Ecto neural progenitor cell (in vitro differentiated cells): ENCODE measurements at regions not wholly inside any gene's neighbourhood (a gene's known extent, or its start where the extent isn't known, plus 50 kb on each side); places are given as distances from the start of the nearest gene placed in this dataset.

Experiments used
- DNase-seq: peaks from one replicate; pipeline ENCODE4 v3.0.0-alpha.2; 2018; ENCODE audit warnings: low spot score

- no peak for DNase-seq
These were observed 64.0 kb downstream of the CYB561 start for GRCh38 chr17:63382136-63382535.
